ENCODE measurements at regions not wholly inside any gene's neighbourhood (a gene's known extent, or its start where the extent isn't known, plus 50 kb on each side); places are given as distances from the start of the nearest gene placed in this dataset.
A peak's percentile ranks its signal among the peaks of the same experiment; 100 is the strongest.

DNA sequence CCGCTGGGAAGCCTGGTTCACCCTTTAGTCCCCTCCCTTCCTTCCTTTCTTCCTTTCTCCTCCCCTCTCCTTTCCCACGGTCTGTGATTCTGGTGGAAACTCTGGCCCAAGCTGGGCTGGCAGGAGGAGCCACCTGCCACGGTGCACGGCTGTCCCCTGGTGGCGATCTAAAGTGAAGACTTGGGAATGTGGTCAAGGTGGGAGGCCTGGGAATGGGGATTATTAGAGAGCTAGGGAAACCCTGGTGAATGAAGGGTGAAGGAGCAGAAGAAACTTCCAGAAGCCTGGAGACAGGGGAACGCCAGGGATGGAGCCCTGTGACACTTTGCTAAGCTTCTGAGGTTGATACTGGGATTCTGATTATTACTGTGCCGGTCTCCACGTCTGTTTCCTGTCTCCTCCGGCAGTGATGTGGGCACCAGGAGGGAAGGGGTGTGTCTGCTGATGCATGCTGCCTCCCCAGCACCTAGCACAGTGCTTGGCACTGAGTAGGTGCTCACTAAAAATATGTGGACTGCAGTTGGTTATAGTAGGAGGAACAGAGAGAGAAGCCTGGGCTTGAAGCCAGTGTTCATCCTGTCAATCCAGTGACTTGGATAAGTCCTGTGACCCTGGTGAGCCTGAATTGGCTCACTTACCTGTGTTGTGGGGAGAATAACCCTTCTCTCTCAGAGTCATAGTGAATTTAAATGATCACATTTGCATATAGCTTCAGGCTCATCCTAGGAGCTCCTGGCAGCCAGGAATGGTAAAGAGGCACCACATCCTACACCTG, 71.2 kb upstream of the NBPF3 start (continued):
- TF ChIP-seq, protein P1, sequence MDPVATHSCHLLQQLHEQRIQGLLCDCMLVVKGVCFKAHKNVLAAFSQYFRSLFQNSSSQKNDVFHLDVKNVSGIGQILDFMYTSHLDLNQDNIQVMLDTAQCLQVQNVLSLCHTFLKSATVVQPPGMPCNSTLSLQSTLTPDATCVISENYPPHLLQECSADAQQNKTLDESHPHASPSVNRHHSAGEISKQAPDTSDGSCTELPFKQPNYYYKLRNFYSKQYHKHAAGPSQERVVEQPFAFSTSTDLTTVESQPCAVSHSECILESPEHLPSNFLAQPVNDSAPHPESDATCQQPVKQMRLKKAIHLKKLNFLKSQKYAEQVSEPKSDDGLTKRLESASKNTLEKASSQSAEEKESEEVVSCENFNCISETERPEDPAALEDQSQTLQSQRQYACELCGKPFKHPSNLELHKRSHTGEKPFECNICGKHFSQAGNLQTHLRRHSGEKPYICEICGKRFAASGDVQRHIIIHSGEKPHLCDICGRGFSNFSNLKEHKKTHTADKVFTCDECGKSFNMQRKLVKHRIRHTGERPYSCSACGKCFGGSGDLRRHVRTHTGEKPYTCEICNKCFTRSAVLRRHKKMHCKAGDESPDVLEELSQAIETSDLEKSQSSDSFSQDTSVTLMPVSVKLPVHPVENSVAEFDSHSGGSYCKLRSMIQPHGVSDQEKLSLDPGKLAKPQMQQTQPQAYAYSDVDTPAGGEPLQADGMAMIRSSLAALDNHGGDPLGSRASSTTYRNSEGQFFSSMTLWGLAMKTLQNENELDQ (CRISPR knock-in tag; IDR thresholded peaks at IDR 0.05; ENCODE audit: borderline replicate concordance) = no peak
- TF ChIP-seq, protein P2, sequence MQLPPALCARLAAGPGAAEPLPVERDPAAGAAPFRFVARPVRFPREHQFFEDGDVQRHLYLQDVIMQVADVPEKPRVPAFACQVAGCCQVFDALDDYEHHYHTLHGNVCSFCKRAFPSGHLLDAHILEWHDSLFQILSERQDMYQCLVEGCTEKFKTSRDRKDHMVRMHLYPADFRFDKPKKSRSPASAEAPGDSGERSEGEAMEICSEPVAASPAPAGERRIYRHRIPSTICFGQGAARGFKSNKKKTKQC (CRISPR knock-in tag; IDR thresholded peaks at IDR 0.05) = no peak
- TF ChIP-seq ZBTB17 (CRISPR knock-in tag; IDR thresholded peaks at IDR 0.05) = 0 out of 2 replicates have a peak, but pooled peaks have one; percentile 37
- TF ChIP-seq RBM39 (optimal IDR thresholded peaks at IDR 0.05; ENCODE audit: low read depth, low read length) = peak; percentile 92
- no peak for TF ChIP-seq ZNF165 (CRISPR knock-in tag; IDR thresholded peaks at IDR 0.05; ENCODE audit: borderline replicate concordance)
- TF ChIP-seq, protein P3, sequence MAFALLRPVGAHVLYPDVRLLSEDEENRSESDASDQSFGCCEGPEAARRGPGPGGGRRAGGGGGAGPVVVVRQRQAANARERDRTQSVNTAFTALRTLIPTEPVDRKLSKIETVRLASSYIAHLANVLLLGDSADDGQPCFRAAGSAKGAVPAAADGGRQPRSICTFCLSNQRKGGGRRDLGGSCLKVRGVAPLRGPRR (CRISPR knock-in tag; IDR thresholded peaks at IDR 0.05) = 0 out of 2 replicates have a peak, but pooled peaks have one; percentile 30
- TF ChIP-seq PML (IDR thresholded peaks at IDR 0.05; ENCODE audit: low read length) = no peak
- TF ChIP-seq, protein P4, sequence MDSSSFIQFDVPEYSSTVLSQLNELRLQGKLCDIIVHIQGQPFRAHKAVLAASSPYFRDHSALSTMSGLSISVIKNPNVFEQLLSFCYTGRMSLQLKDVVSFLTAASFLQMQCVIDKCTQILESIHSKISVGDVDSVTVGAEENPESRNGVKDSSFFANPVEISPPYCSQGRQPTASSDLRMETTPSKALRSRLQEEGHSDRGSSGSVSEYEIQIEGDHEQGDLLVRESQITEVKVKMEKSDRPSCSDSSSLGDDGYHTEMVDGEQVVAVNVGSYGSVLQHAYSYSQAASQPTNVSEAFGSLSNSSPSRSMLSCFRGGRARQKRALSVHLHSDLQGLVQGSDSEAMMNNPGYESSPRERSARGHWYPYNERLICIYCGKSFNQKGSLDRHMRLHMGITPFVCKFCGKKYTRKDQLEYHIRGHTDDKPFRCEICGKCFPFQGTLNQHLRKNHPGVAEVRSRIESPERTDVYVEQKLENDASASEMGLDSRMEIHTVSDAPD (CRISPR knock-in tag; IDR thresholded peaks at IDR 0.05) = no peak
- no peak for TF ChIP-seq RBM14 (IDR thresholded peaks at IDR 0.05; ENCODE audit: borderline replicate concordance, insufficient read depth, low read depth, low read length)
- TF ChIP-seq, protein P5, sequence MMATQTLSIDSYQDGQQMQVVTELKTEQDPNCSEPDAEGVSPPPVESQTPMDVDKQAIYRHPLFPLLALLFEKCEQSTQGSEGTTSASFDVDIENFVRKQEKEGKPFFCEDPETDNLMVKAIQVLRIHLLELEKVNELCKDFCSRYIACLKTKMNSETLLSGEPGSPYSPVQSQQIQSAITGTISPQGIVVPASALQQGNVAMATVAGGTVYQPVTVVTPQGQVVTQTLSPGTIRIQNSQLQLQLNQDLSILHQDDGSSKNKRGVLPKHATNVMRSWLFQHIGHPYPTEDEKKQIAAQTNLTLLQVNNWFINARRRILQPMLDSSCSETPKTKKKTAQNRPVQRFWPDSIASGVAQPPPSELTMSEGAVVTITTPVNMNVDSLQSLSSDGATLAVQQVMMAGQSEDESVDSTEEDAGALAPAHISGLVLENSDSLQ (IDR thresholded peaks at IDR 0.05) = no peak
- no peak for TF ChIP-seq ZNF124 (CRISPR knock-in tag; IDR thresholded peaks at IDR 0.05)
- no peak for TF ChIP-seq SETDB1 (IDR thresholded peaks at IDR 0.05; ENCODE audit: low read length)
- TF ChIP-seq ARID2 (IDR thresholded peaks at IDR 0.05) = peak; percentile 100
- no peak for TF ChIP-seq ZNF3 (CRISPR knock-in tag; IDR thresholded peaks at IDR 0.05)
- no peak for TF ChIP-seq MEF2A (IDR thresholded peaks at IDR 0.05; ENCODE audit: control insufficient read depth, low read depth, low read length)
- no peak for TF ChIP-seq NFE2 (IDR thresholded peaks at IDR 0.05; ENCODE audit: low read depth)
- TF ChIP-seq ZNF239 (CRISPR knock-in tag; IDR thresholded peaks at IDR 0.05) = no peak; the same call in 1 of the 2 replicates
- TF ChIP-seq SRSF1 (IDR thresholded peaks at IDR 0.05; ENCODE audit: low read depth, low read length) = no peak

Data from K562 (cell line).